Testis (tissue), 2 donors: ENCODE measurements at regions not wholly inside any gene's neighbourhood (a gene's known extent, or its start where the extent isn't known, plus 50 kb on each side); places are given as distances from the start of the nearest gene placed in this dataset.

Experiments used
- POLR2A ChIP-seq: fragments of 450-650 bp; IDR thresholded peaks from one replicate; pipeline ENCODE4 v1.6.1; 2017; ENCODE audit warnings: antibody characterized with exemption, mild to moderate bottlenecking, moderate library complexity
- TF ChIP-seq, protein P1 (sequence below), 3 experiments: fragments of 450-650 bp in 2 of 3; fragments of 200-600 bp in 1 of 3; sonication (generic) in 1 of 3; IDR thresholded peaks; one replicate each; pipeline ENCODE4 v1.5.1; 2016 to 2019; ENCODE audit warnings: antibody characterized with exemption in 3 of 3, mild to moderate bottlenecking in 2 of 3, moderate library complexity in 1 of 3

DNA sequence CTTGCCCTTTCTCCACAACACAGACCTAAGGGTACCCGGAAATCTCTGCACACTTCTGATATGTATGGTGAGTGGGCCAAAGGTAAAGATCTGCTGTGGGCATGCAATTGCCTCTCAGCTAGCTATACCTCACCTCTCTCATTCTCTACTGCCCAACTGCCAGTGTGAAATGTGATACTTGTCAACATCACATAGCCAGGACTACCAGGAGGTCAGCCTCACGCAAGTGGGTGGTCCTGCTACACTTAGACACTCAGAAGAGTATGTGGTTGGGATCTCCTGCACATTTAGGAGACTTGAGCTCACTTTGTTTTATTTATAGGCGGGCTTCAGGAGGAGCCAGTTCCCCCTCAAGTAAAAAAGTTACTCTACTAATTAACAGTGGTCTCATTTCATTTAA is 88.0 kb upstream of the MAN2A1 start:
- TF ChIP-seq, protein P1, sequence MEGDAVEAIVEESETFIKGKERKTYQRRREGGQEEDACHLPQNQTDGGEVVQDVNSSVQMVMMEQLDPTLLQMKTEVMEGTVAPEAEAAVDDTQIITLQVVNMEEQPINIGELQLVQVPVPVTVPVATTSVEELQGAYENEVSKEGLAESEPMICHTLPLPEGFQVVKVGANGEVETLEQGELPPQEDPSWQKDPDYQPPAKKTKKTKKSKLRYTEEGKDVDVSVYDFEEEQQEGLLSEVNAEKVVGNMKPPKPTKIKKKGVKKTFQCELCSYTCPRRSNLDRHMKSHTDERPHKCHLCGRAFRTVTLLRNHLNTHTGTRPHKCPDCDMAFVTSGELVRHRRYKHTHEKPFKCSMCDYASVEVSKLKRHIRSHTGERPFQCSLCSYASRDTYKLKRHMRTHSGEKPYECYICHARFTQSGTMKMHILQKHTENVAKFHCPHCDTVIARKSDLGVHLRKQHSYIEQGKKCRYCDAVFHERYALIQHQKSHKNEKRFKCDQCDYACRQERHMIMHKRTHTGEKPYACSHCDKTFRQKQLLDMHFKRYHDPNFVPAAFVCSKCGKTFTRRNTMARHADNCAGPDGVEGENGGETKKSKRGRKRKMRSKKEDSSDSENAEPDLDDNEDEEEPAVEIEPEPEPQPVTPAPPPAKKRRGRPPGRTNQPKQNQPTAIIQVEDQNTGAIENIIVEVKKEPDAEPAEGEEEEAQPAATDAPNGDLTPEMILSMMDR (IDR thresholded peaks at IDR 0.05), result no peak
- no peak for TF ChIP-seq POLR2A
